ENCODE measurements at regions not wholly inside any gene's neighbourhood (a gene's known extent, or its start where the extent isn't known, plus 50 kb on each side); places are given as distances from the start of the nearest gene placed in this dataset.

- TF ChIP-seq CTCF (conservative IDR thresholded peaks at IDR 0.05; ENCODE audit: low read depth, low read length), result no peak
- no peak for TF ChIP-seq CEBPB (IDR thresholded peaks at IDR 0.05; ENCODE audit: low read depth, low read length)
- TF ChIP-seq RFX5 (IDR thresholded peaks at IDR 0.05; ENCODE audit: low read depth, low read length), result no peak
- no peak for TF ChIP-seq POLR2A (IDR thresholded peaks at IDR 0.05; ENCODE audit: low read depth, low read length)
- TF ChIP-seq RAD21 (IDR thresholded peaks at IDR 0.05; ENCODE audit: low read length), result no peak
- no peak for TF ChIP-seq SMC3 (IDR thresholded peaks at IDR 0.05; ENCODE audit: low read depth, low read length)
- no peak for TF ChIP-seq MXI1 (IDR thresholded peaks at IDR 0.05; ENCODE audit: borderline replicate concordance, low read depth, low read length)
- TF ChIP-seq ELK1 (IDR thresholded peaks at IDR 0.05; ENCODE audit: borderline replicate concordance, low read depth, low read length), result no peak
- TF ChIP-seq BHLHE40 (IDR thresholded peaks at IDR 0.05; ENCODE audit: low read depth, low read length), result no peak
- no peak for TF ChIP-seq MAZ (IDR thresholded peaks at IDR 0.05; ENCODE audit: borderline replicate concordance, low read depth, low read length)
Observed at GRCh38 chr13:90732049-90732448, 615.4 kb upstream of the MIR17HG start.

Measured in IMR-90 (cell line).